Urothelium cell line (cell line): ENCODE measurements at regions not wholly inside any gene's neighbourhood (a gene's known extent, or its start where the extent isn't known, plus 50 kb on each side); places are given as distances from the start of the nearest gene placed in this dataset.
"Not testable (repeated sequence)": the region's sequence is repeated elsewhere in the genome, so short reads cannot be mapped to it uniquely, and the experiment has no call there.

Source experiments
- DNase-seq: peaks from one replicate; pipeline ENCODE4 v3.0.0; 2011; ENCODE audit warnings: low spot score, mixed read lengths
- FAIRE-seq: peaks from 2 replicates; lab custom pipeline; 2011; peaks lifted over from hg19 to GRCh38; lab: Jason Lieb, UNC

- DNase-seq (no peak), FAIRE-seq (no peak)
Observed at GRCh38 chr2:226307487-226308322, 491.9 kb downstream of the IRS1 start.

GRCh38 chr2:226306969-226307368 lies 492.7 kb downstream of the IRS1 start:
- FAIRE-seq = no peak
- DNase-seq = no peak

GRCh38 chr2:226304308-226304707 lies 495.3 kb downstream of the IRS1 start:
- no peak for FAIRE-seq

GRCh38 chr2:226303707-226304106 lies 495.9 kb downstream of the IRS1 start:
- no peak for FAIRE-seq
- no peak for DNase-seq

More at GRCh38 chr2:226304308-226304707, 495.3 kb downstream of the IRS1 start:
- DNase-seq = no peak

GRCh38 chr2:226300196-226300886 lies 499.3 kb downstream of the IRS1 start:
- FAIRE-seq = no peak
- DNase-seq = no peak

GRCh38 chr2:226299771-226300170 lies 499.8 kb downstream of the IRS1 start:
- no peak for FAIRE-seq

GRCh38 chr2:226295681-226296080 lies 503.9 kb downstream of the IRS1 start:
- FAIRE-seq = no peak
- DNase-seq = no peak

More at GRCh38 chr2:226299771-226300170, 499.8 kb downstream of the IRS1 start:
- DNase-seq = no peak

- FAIRE-seq (no peak), DNase-seq (no peak)
Observed at GRCh38 chr2:226295123-226295522, 504.5 kb downstream of the IRS1 start.

GRCh38 chr2:226291281-226291680 lies 508.3 kb downstream of the IRS1 start:
- not testable (repeated sequence) for DNase-seq, FAIRE-seq

GRCh38 chr2:226286916-226287315 lies 512.7 kb downstream of the IRS1 start:
- DNase-seq (no peak), FAIRE-seq (no peak)

- FAIRE-seq (no peak), DNase-seq (no peak)
Observed at GRCh38 chr2:226283796-226284195, 515.8 kb downstream of the IRS1 start.

- FAIRE-seq (no peak), DNase-seq (no peak)
Observed at GRCh38 chr2:226282151-226282550, 517.5 kb downstream of the IRS1 start.

GRCh38 chr2:226280136-226280535 lies 519.5 kb downstream of the IRS1 start:
- not testable (repeated sequence) for FAIRE-seq, DNase-seq

- DNase-seq (no peak), FAIRE-seq (no peak)
Observed at GRCh38 chr2:226275215-226275614, 524.4 kb downstream of the IRS1 start.

- no peak for DNase-seq
- FAIRE-seq = no peak
Observed at GRCh38 chr2:226274143-226274542, 525.5 kb downstream of the IRS1 start.

- DNase-seq = no peak
- no peak for FAIRE-seq
Observed at GRCh38 chr2:226273440-226273839, 526.2 kb downstream of the IRS1 start.

GRCh38 chr2:226272435-226272834 lies 527.2 kb downstream of the IRS1 start:
- no peak for DNase-seq
- no peak for FAIRE-seq

GRCh38 chr2:226270285-226271058 lies 529.1 kb downstream of the IRS1 start:
- FAIRE-seq (no peak), DNase-seq (no peak)

- FAIRE-seq (no peak), DNase-seq (no peak)
Observed at GRCh38 chr2:226267516-226268289, 531.9 kb downstream of the IRS1 start.

GRCh38 chr2:226256709-226257376 lies 542.8 kb downstream of the IRS1 start:
- DNase-seq = no peak
- no peak for FAIRE-seq
